ENCODE measurements at regions not wholly inside any gene's neighbourhood (a gene's known extent, or its start where the extent isn't known, plus 50 kb on each side); places are given as distances from the start of the nearest gene placed in this dataset.
"Not testable (repeated sequence)": the region's sequence is repeated elsewhere in the genome, so short reads cannot be mapped to it uniquely, and the experiment has no call there.

- not testable (repeated sequence) for DNase-seq
Measured at GRCh38 chrX:121877337-121877736, 829.9 kb downstream of the GLUD2 start.

- no peak for DNase-seq
Measured at GRCh38 chrX:121886557-121886956, 839.1 kb downstream of the GLUD2 start.

DNA sequence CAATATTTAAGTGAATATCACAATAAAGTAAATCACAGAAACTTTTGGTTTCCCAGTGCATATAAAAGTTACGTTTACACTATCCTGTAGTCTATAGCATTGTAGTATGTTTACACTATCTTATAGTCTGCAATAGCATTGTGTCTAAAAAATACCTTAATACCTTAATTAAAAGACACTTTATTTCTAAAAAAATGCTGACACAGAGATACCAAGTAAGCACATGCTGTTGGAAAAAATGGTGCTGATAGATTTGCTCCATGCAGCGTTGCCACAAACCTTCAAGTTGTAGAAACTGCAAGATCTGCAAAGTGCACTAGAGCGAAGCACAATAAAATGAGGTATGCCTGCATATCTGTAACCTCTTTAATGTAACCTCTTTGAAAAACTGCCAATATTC, 847.3 kb downstream of the GLUD2 start:
- no peak for DNase-seq

- no peak for DNase-seq
Measured at GRCh38 chrX:121902463-121902862, 855.1 kb downstream of the GLUD2 start.

DNA sequence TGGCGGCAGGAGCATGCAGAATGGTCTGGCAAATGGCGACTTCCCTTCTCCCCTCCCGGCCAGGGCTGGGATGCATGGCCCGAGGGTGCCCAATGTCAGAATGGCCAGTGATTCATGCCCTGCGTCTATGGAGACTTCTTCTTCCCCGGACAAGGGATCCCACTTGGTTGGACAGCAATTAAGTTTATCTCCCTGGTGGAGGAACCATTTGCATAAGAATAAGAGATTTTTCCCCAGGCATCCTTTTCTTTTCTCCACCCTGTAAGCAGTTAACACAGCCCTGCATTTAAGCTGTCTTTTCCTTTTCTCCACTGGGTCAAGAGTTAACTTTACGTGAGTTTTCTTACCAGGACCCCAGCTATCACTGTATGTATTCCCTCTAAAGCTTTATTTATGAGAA, 856.6 kb downstream of the GLUD2 start:
- no peak for DNase-seq

DNA sequence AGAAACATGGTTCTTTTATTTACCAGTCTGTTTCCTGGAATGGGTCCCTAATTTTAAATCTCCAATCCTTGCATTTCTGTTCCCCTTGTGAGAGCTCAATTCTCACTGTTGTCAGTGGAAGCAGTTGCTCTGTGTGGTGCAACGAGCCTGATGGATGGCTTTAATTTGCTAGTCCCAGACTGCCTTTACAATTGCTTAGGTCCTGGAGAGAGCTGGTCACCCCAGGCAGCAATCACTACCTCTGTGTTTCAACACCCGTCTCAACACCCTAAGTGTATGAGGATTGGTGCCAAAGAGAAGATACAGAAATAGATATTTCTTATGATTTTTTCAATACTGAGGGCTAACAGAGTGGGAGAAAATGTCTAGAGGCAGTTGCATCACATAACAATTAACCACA, 873.8 kb downstream of the GLUD2 start:
- DNase-seq: no peak

- DNase-seq: no peak
Measured at GRCh38 chrX:121931567-121931966, 884.2 kb downstream of the GLUD2 start.

DNA sequence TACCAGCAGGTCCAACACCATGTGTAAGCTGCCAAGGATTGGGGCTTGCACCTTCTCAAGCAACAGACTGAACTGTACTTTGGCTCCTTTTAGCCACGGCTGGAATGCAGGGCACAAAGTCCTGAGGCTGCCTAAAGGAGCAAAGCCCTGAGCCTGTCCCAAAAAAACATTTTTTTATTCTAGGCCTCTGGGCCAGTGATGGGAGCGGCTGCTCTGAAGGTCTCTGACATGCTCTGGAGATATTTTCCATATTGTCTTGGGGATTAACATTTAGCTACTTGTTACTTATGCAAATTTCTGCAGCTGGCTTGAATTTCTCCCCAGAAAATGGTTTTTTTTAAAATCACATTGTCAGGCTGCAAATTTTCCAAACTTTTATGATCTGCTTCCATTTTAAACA, 885.3 kb downstream of the GLUD2 start:
- DNase-seq: no peak

- DNase-seq: no peak
Measured at GRCh38 chrX:121949041-121949760, 901.8 kb downstream of the GLUD2 start.

- no peak for DNase-seq
Measured at GRCh38 chrX:121958886-121959285, 911.5 kb downstream of the GLUD2 start.

DNA sequence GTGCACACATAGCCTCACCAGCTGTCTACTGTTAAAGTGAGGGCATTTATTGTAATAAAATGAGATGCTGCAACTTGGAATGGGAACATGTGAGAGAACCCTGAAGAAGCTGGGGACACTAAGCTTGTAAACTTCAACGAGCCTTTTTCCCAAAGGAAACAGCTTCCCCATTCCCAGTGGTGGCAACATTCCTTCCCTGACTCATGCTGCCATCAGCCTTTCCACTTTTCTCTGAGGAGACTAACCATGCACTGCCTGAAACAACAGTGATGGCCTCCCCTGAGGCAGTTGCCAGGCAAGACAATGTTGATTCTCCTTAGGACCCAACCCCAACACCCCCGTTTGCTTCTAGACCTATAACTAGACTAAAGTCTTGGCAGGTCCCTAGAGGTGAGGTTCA, 928.3 kb downstream of the GLUD2 start:
- DNase-seq: no peak

DNA sequence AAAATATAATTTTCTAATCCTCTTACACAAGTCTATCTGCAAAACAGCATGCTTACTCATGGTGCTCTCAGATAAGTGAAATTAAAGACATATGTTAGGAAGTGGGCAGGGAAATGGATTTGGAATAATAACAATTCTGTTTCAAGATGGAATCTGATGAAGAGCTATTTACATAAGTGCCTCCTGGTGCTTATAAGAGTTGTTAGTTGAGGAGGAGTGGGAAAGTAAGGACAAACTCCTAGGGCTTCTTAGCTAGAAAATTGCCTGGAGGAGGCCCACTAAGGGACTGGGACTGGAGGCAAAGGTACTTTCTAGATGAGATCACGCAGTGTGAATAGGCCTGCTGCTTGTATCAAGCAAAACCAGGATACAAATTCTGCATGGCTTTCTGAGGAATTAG, 939.8 kb downstream of the GLUD2 start:
- DNase-seq: no peak

DNA sequence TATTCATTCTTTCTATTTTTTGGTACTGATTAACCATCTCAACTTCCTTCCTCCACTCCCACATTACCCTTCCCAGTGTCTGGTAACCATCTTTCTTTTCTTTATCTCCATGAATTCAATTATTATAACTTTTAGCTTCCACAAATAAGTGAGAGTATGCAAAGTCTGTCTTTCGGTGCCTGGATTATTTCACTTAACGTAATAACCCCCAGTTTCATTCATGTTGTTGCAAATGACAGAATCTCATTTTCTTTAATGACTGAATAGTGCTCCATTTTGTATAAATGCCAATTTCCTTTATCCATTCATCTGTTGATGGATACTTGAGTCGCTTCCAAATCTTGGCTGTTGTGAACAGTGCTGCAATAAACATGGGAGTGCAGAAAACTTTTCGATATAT, 940.4 kb downstream of the GLUD2 start:
- no peak for DNase-seq

DNA sequence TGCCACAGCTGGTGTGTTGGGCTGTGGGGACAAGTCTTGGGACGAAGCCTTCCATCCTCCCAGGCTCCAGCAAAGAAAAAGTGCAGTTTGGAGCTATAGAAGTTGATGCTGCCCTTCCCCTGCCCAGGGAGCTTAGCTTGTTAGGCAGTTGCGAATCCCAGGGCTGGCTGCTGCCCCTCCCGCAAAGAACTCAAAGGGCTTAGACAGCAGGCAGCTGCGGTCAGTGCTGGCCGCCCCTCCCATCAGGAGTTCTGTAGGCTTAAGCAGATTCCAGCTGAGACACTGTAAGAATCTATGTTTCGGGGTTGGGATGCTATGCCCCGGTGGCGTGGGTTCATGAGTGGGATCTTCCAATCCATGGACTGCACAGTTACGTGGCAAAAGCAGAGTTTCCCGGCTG, 956.7 kb downstream of the GLUD2 start:
- DNase-seq: no peak

DNA sequence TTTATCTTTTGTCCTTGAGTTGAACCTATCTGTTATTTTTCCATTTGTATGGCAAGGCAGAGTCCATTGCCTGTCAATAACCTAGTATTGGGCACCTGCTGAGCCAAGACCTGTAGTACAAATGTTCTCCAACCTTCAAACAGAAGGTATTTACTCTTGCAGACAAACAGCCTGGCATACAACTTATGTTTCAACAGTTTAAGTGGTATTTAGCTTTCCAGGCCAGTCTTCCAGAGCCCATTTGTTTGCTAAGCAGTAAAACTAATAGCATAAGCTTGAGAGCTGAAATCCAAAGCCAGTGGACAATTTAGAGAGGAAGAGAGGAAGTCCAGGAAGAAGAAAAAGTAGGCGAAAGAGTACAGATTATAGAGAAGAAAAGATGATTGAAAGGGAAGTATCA, 979.3 kb downstream of the GLUD2 start:
- no peak for DNase-seq

GRCh38 chrX:122046226-122046625, 998.8 kb downstream of the GLUD2 start:
- DNase-seq: no peak

GRCh38 chrX:122046815-122047214, 999.4 kb downstream of the GLUD2 start:
- no peak for DNase-seq

GRCh38 chrX:122047261-122047660, 999.9 kb downstream of the GLUD2 start:
- no peak for DNase-seq

GRCh38 chrX:122055460-122055859, 1008.0 kb downstream of the GLUD2 start:
- DNase-seq: no peak

- no peak for DNase-seq
Measured at GRCh38 chrX:122055979-122056715, 1008.7 kb downstream of the GLUD2 start.

GRCh38 chrX:122076241-122076640, 1028.8 kb downstream of the GLUD2 start:
- no peak for DNase-seq

GRCh38 chrX:122078079-122078478, 1030.7 kb downstream of the GLUD2 start:
- DNase-seq: no peak

GRCh38 chrX:122087341-122087740, 1039.9 kb downstream of the GLUD2 start:
- DNase-seq: no peak

- DNase-seq: no peak
Measured at GRCh38 chrX:122091571-122091970, 1044.2 kb downstream of the GLUD2 start.

GRCh38 chrX:122092360-122092759, 1045.0 kb downstream of the GLUD2 start:
- DNase-seq: no peak
